ENCODE measurements at regions not wholly inside any gene's neighbourhood (a gene's known extent, or its start where the extent isn't known, plus 50 kb on each side); places are given as distances from the start of the nearest gene placed in this dataset.
"Not testable (repeated sequence)": the region's sequence is repeated elsewhere in the genome, so short reads cannot be mapped to it uniquely, and the experiment has no call there.

- intact Hi-C loops (cut with micrococcal nuclease), result no loop called here
- H3K4me1 ChIP-seq (ENCODE audit: control insufficient read depth in 2 of 2, insufficient read depth in 2 of 2, low read length in 2 of 2), result no peaks in the 10 kb centered on the region
- POLR2A ChIA-PET, result no interaction called here
These were observed 148.9 kb upstream of the ZNF648 start for GRCh38 chr1:182210417-182210816.

GRCh38 chr1:182207300-182207699 lies 145.8 kb upstream of the ZNF648 start:
- Mint-ChIP-seq H3K27ac (no peak overlapping the region), H3K4me1 (peaks cover 0 to 7% (median 3%) of the 10 kb centered on the region in 7 donors), H3K36me3 (no peaks in the 10 kb centered on the region), H3K4me3 (no peak overlapping the region), H3K9me3 (no peaks in the 10 kb centered on the region), H3K27me3 (peaks cover 0 to 10% (median 0%) of the 10 kb centered on the region in 5 donors)
- Histone ChIP-seq H3K4me3 (ENCODE audit: low read length) (no peak overlapping the region), H3K27me3 (ENCODE audit: control insufficient read depth in 2 of 2, insufficient read depth in 2 of 2, low read length in 2 of 2) (no peaks in the 10 kb centered on the region), H3K4me1 (ENCODE audit: control insufficient read depth in 2 of 2, insufficient read depth in 2 of 2, low read length in 2 of 2) (no peaks in the 10 kb centered on the region), H3K9me3 (ENCODE audit: control insufficient read depth in 2 of 3, low read length in 3 of 3) (no peaks in the 10 kb centered on the region), H3K36me3 (ENCODE audit: control insufficient read depth in 2 of 3, insufficient read depth in 3 of 3, low read length in 3 of 3) (no peaks in the 10 kb centered on the region), H3K27ac (ENCODE audit: low read depth, low read length) (no peak overlapping the region)
- DNase-seq (no peak), ATAC-seq (no peak)
- CTCF ChIA-PET, result no interaction called here
- intact Hi-C loops (cut with micrococcal nuclease), result no loop called here
- POLR2A ChIA-PET, result no interaction called here

More at GRCh38 chr1:182210417-182210816, 148.9 kb upstream of the ZNF648 start:
- CTCF ChIA-PET, result no interaction called here
- ATAC-seq (no peak), DNase-seq (no peak)
- H3K36me3 ChIP-seq (ENCODE audit: control insufficient read depth in 2 of 3, insufficient read depth in 3 of 3, low read length in 3 of 3), result no peaks in the 10 kb centered on the region
- no peaks in the 10 kb centered on the region for H3K27me3 ChIP-seq (ENCODE audit: control insufficient read depth in 2 of 2, insufficient read depth in 2 of 2, low read length in 2 of 2)
- no peak overlapping the region for H3K27ac Mint-ChIP-seq
- peaks cover 0 to 7% (median 3%) of the 10 kb centered on the region in 7 donors for H3K4me1 Mint-ChIP-seq
- H3K4me3 ChIP-seq (ENCODE audit: low read length), result no peak overlapping the region
- H3K4me3 Mint-ChIP-seq, result no peak overlapping the region
- no peak overlapping the region for H3K27ac ChIP-seq (ENCODE audit: low read depth, low read length)
- H3K9me3 ChIP-seq (ENCODE audit: control insufficient read depth in 2 of 3, low read length in 3 of 3), result no peaks in the 10 kb centered on the region
- H3K27me3 Mint-ChIP-seq, result peaks cover 0 to 3% (median 0%) of the 10 kb centered on the region in 5 donors
- H3K9me3 Mint-ChIP-seq, result peaks cover 0 to 1% (median 0%) of the 10 kb centered on the region in 11 donors
- H3K36me3 Mint-ChIP-seq, result no peaks in the 10 kb centered on the region

- Mint-ChIP-seq H3K4me3 (no peak overlapping the region), H3K27ac (no peak overlapping the region), H3K27me3 (peaks cover 0 to 10% (median 0%) of the 10 kb centered on the region in 5 donors), H3K36me3 (no peaks in the 10 kb centered on the region), H3K9me3 (no peaks in the 10 kb centered on the region), H3K4me1 (peaks cover 0 to 7% (median 3%) of the 10 kb centered on the region in 7 donors)
- intact Hi-C loops (cut with micrococcal nuclease), result no loop called here
- DNase-seq (no peak), ATAC-seq (no peak)
- Histone ChIP-seq H3K36me3 (ENCODE audit: control insufficient read depth in 2 of 3, insufficient read depth in 3 of 3, low read length in 3 of 3) (no peaks in the 10 kb centered on the region), H3K27ac (ENCODE audit: low read depth, low read length) (no peak overlapping the region), H3K4me3 (ENCODE audit: low read length) (no peak overlapping the region), H3K9me3 (ENCODE audit: control insufficient read depth in 2 of 3, low read length in 3 of 3) (no peaks in the 10 kb centered on the region), H3K4me1 (ENCODE audit: control insufficient read depth in 2 of 2, insufficient read depth in 2 of 2, low read length in 2 of 2) (no peaks in the 10 kb centered on the region), H3K27me3 (ENCODE audit: control insufficient read depth in 2 of 2, insufficient read depth in 2 of 2, low read length in 2 of 2) (no peaks in the 10 kb centered on the region)
- ChIA-PET POLR2A (no interaction called here), CTCF (no interaction called here)
These were observed 145.2 kb upstream of the ZNF648 start for GRCh38 chr1:182206626-182207239.

GRCh38 chr1:182205351-182206022 lies 144.0 kb upstream of the ZNF648 start:
- Histone ChIP-seq H3K4me3 (ENCODE audit: low read length) (no peak overlapping the region), H3K4me1 (ENCODE audit: control insufficient read depth in 2 of 2, insufficient read depth in 2 of 2, low read length in 2 of 2) (no peaks in the 10 kb centered on the region), H3K27me3 (ENCODE audit: control insufficient read depth in 2 of 2, insufficient read depth in 2 of 2, low read length in 2 of 2) (no peaks in the 10 kb centered on the region), H3K27ac (ENCODE audit: low read depth, low read length) (no peak overlapping the region), H3K36me3 (ENCODE audit: control insufficient read depth in 2 of 3, insufficient read depth in 3 of 3, low read length in 3 of 3) (no peaks in the 10 kb centered on the region), H3K9me3 (ENCODE audit: control insufficient read depth in 2 of 3, low read length in 3 of 3) (no peaks in the 10 kb centered on the region)
- no peak for DNase-seq
- ChIA-PET CTCF (no interaction called here), POLR2A (interaction anchor here (0.6 kb wide), 1 partner anchor 36 kb away, joined by 4 read pairs; no protein-coding TSS in a partner anchor)
- intact Hi-C loops (cut with micrococcal nuclease), result no loop called here
- Mint-ChIP-seq H3K4me3 (no peak overlapping the region), H3K9me3 (no peaks in the 10 kb centered on the region), H3K27me3 (peaks cover 0 to 10% (median 0%) of the 10 kb centered on the region in 5 donors), H3K4me1 (peaks cover 0 to 7% (median 3%) of the 10 kb centered on the region in 7 donors), H3K36me3 (no peaks in the 10 kb centered on the region), H3K27ac (no peak overlapping the region)
- no peak for ATAC-seq

- H3K27ac ChIP-seq (ENCODE audit: low read depth, low read length), result no peak overlapping the region
- no peaks in the 10 kb centered on the region for H3K27me3 ChIP-seq (ENCODE audit: control insufficient read depth in 2 of 2, insufficient read depth in 2 of 2, low read length in 2 of 2)
- no peak for DNase-seq
- Mint-ChIP-seq H3K4me1 (peaks cover 0 to 7% (median 3%) of the 10 kb centered on the region in 7 donors), H3K4me3 (no peak overlapping the region), H3K36me3 (no peaks in the 10 kb centered on the region), H3K9me3 (no peaks in the 10 kb centered on the region), H3K27me3 (peaks cover 0 to 10% (median 0%) of the 10 kb centered on the region in 5 donors), H3K27ac (no peak overlapping the region)
- intact Hi-C loops (cut with micrococcal nuclease), result no loop called here
- ChIA-PET POLR2A (no interaction called here), CTCF (interaction anchor here (0.6 kb wide), 1 partner anchor 10 kb away, joined by 3 read pairs; no protein-coding TSS in a partner anchor)
- no peak for ATAC-seq
- no peaks in the 10 kb centered on the region for H3K9me3 ChIP-seq (ENCODE audit: control insufficient read depth in 2 of 3, low read length in 3 of 3)
- H3K4me1 ChIP-seq (ENCODE audit: control insufficient read depth in 2 of 2, insufficient read depth in 2 of 2, low read length in 2 of 2), result no peaks in the 10 kb centered on the region
- H3K36me3 ChIP-seq (ENCODE audit: control insufficient read depth in 2 of 3, insufficient read depth in 3 of 3, low read length in 3 of 3), result no peaks in the 10 kb centered on the region
- H3K4me3 ChIP-seq (ENCODE audit: low read length), result no peak overlapping the region
These were observed 141.8 kb upstream of the ZNF648 start for GRCh38 chr1:182203191-182203875.

GRCh38 chr1:182201490-182201889 lies 140.0 kb upstream of the ZNF648 start:
- H3K27ac Mint-ChIP-seq; H3K36me3 ChIP-seq (ENCODE audit: control insufficient read depth in 2 of 3, insufficient read depth in 3 of 3, low read length in 3 of 3); POLR2A ChIA-PET; H3K27me3 ChIP-seq (ENCODE audit: control insufficient read depth in 2 of 2, insufficient read depth in 2 of 2, low read length in 2 of 2); H3K9me3 ChIP-seq (ENCODE audit: control insufficient read depth in 2 of 3, low read length in 3 of 3); H3K27ac ChIP-seq (ENCODE audit: low read depth, low read length); H3K4me3 ChIP-seq (ENCODE audit: low read length); H3K9me3 Mint-ChIP-seq; H3K4me3 Mint-ChIP-seq; CTCF ChIA-PET; H3K36me3 Mint-ChIP-seq; H3K4me1 ChIP-seq (ENCODE audit: control insufficient read depth in 2 of 2, insufficient read depth in 2 of 2, low read length in 2 of 2); DNase-seq; intact Hi-C loops (cut with micrococcal nuclease); ATAC-seq; H3K4me1 Mint-ChIP-seq: not testable (repeated sequence)
- H3K27me3 Mint-ChIP-seq, result peaks cover 0 to 12% (median 5%) of the 10 kb centered on the region in 5 donors

Measured in naive thymus-derived CD4-positive, alpha-beta T cell (primary cell).